NCI-H2029 treated with DMSO at 0.1 percent for 48 hours (cell line): ENCODE measurements at regions not wholly inside any gene's neighbourhood (a gene's known extent, or its start where the extent isn't known, plus 50 kb on each side); places are given as distances from the start of the nearest gene placed in this dataset.
"Not testable (repeated sequence)": the region's sequence is repeated elsewhere in the genome, so short reads cannot be mapped to it uniquely, and the experiment has no call there.

Experiments used
- DNase-seq: peaks from one replicate; lab custom pipeline; 2025; lab: John Stamatoyannopoulos, UW

DNA sequence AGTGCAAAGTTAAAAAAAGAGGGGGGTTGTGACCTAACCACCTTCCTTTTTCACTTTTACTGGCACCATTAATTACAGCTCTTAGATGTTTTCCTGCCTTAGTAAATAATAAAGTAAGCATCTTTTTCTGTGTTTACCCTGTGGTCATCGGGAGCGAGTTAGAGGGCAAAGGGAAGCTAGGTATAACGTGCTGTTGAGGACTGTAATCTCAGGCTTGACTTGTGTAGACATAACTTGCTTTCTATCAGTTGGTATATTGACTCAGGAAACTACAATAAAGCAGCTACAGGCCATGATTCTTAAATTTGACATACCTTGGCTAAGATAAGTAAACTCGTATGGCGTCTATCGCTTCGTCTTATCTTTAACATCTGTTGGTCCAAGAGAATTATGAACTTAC, 509.8 kb upstream of the CHD1 start:
- DNase-seq: no peak

- no peak for DNase-seq
These were observed 509.2 kb upstream of the CHD1 start for GRCh38 chr5:99437986-99438385.

GRCh38 chr5:99423396-99423795, 494.6 kb upstream of the CHD1 start:
- DNase-seq: not testable (repeated sequence)

- DNase-seq: not testable (repeated sequence)
These were observed 489.8 kb upstream of the CHD1 start for GRCh38 chr5:99418640-99419039.

DNA sequence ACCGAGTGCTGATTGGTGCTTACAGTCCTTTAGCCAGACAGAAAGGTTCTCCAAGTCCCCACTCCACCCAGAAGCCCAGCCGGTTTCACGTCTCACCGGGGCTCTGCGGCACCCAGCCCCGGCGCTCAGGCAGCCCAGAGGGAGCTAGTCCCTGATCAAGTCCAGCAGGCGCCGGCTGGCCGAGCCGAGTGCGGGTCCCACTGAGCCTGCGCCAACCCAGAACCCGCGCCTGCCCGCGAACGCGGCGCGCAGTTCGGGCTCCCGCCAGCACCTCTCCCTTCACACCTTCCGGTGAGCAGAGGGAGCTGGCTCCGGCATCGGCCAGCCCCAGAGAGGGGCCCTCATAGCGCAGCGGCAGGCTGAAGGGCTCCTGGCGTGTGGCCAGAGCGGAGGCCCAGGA, 481.6 kb upstream of the CHD1 start:
- not testable (repeated sequence) for DNase-seq

GRCh38 chr5:99404764-99405302, 476.0 kb upstream of the CHD1 start:
- not testable (repeated sequence) for DNase-seq

- DNase-seq: peak; percentile 36
These were observed 471.8 kb upstream of the CHD1 start for GRCh38 chr5:99400571-99400970.

GRCh38 chr5:99398976-99399375, 470.2 kb upstream of the CHD1 start:
- DNase-seq: no peak

GRCh38 chr5:99386406-99387077, 457.7 kb upstream of the CHD1 start:
- DNase-seq: no peak

GRCh38 chr5:99379187-99379586, 450.4 kb upstream of the CHD1 start:
- DNase-seq: no peak

DNA sequence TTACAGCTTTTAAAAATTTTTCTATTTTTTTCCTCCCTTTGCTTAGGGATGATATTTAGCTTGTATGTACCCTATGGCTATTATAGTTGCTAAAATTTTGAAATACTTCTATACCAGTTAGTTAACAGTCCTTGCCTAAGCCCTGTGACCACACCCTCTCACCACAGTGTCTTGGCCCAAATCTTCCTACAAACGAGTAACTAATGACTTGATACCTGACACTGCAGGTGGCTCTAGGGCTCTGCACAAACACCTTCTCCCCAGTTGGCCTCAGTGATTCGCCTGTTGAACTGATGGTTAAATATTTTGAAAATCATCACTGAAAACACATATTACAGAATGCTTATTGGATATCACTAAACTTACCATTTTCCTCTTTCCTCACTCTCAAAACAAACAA, 449.6 kb upstream of the CHD1 start:
- DNase-seq: no peak

GRCh38 chr5:99369797-99370593, 441.2 kb upstream of the CHD1 start:
- DNase-seq: peak; percentile 92

DNA sequence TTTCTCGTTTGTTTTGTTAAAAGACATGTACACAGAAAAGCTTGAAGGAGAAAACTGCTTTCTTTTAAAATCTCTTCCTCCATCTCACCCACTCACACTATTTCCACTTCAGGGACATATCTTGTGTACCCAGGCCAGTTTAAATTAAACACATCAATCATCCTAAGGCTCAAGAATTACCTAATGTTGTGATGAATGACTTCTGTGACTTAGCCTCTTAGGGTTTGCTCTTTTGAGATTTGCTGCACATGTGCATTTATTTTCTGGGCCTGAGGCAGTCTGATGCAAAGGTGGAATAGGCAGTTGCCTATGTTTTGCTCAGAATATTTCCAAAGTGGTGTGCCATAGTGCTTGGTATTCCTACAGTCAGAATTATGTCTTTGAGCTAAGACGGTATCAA, 439.9 kb upstream of the CHD1 start:
- no peak for DNase-seq

DNA sequence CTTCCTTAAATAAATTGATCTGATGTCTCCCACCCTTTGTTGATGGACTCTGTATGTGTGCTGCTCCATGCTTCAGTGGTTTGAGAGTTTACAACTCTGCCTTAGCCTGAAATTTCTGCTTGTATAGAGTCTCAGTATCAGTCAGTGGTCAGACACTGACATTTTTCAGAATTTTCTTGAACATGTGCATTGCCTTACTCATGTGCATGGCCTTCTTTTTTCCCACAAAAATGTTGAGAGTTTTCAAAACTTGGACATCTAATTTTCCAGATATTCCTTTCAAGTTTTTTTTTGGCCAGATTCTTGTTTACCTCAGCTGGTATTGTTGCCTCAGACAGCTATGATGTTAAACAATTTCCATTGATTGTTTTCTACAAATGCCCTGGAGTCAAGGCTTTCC, 427.1 kb upstream of the CHD1 start:
- no peak for DNase-seq

DNA sequence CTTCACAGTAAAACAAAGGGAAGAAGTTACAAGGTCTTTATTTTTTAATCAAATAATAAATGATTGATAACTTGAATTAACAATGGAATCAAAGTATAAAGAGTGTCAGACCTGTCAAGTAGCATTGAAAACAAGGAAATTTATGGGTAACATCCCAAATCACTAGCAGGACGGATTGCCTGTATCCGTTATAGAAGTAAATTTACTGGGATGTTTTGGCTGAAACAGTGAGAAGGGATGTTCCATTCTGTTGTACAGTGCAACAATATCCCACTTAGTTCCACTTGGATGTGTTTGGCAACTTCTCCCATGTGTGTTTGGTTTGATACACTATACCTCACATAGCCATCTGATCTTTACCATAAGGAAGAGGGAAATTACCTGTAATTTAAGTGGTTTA, 421.0 kb upstream of the CHD1 start:
- peak; percentile 90 for DNase-seq

DNA sequence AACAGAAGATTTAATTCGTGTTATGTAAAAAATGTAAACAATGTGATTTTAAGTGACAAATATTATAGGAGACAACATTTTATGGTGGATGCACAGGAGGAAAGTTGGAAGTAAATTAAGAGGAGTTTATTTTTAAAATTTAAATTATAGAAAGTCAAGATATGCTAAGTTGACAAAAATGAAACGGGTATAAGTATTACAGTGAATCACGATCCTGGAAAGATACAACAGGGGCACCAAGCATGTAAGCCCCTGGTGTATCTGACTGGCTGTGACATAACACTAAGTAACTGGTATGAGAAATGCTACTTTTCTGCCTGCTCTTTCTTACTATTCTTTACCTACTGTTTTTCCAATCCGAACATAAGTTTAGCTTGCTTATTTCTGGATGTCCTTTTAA, 419.8 kb upstream of the CHD1 start:
- no peak for DNase-seq

DNA sequence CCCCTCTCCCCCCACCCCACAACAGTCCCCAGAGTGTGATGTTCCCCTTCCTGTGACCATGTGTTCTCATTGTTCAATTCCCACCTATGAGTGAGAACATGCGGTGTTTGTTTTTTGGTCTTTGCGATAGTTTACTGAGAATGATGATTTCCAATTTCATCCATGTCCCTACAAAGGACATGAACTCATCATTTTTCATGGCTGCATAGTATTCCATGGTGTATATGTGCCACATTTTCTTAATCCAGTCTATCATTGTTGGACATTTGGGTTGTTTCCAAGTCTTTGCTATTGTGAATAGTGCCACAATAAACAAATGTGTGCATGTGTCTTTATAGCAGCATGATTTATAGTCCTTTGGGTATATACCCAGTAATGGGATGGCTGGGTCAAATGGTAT, 411.0 kb upstream of the CHD1 start:
- not testable (repeated sequence) for DNase-seq

DNA sequence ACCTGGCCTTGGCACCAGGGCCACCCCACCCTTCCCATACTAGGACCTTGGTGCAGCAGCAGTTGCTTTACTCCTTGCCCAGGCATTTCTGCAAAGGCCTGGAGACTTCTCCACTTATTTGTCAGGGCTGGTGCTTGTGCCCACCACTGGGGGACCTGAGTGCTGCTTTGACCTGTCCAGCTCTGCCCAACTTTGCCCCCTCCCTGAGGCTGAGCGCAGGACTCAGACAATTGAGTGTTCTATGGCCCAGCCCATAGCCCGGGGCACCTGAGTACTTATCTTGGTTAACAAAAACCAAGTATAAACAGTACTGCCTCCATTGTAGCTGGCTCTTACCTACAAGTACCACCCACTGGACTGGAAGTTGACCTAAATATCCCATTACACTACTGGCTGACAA, 406.1 kb upstream of the CHD1 start:
- DNase-seq: no peak

GRCh38 chr5:99331061-99331460, 402.3 kb upstream of the CHD1 start:
- DNase-seq: peak; percentile 88

DNA sequence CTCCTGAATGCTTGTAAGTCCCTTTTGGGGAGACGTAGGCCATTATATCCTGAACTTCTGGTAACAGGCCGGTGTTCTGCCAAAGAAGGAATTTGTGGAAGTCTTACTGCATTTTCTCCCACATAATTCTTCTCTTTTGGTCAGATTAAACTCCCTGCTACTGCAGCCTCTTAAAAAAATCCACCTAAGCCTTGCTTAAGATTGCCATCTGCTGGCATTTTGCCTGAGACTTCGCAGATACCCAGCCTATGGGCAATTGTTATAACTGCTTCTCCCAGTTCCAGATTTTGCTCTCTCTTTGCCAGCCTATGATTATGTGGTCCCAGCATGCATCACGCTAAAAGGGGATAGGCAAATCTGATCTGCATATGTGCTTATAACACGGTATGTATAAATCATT, 391.6 kb upstream of the CHD1 start:
- no peak for DNase-seq

DNA sequence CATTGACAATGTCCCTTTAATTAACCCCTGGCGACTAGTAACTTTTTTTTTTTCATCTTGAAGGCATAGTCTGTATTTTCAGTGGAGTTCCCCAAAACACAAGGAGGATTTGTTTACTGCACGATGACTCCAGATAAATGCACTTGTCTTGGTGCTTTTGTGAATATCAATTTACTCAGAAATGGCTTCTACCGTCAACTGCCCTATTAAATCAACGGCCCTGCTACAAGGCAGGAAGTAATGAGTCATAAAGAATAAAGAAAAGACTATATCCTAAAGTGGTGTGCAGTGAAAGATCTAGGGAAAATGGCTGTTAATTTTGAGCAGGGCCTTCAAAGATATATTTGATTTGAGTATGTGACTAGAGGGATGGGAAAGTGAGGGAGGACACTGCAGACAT, 388.3 kb upstream of the CHD1 start:
- no peak for DNase-seq

GRCh38 chr5:99316484-99316883, 387.7 kb upstream of the CHD1 start:
- no peak for DNase-seq

DNA sequence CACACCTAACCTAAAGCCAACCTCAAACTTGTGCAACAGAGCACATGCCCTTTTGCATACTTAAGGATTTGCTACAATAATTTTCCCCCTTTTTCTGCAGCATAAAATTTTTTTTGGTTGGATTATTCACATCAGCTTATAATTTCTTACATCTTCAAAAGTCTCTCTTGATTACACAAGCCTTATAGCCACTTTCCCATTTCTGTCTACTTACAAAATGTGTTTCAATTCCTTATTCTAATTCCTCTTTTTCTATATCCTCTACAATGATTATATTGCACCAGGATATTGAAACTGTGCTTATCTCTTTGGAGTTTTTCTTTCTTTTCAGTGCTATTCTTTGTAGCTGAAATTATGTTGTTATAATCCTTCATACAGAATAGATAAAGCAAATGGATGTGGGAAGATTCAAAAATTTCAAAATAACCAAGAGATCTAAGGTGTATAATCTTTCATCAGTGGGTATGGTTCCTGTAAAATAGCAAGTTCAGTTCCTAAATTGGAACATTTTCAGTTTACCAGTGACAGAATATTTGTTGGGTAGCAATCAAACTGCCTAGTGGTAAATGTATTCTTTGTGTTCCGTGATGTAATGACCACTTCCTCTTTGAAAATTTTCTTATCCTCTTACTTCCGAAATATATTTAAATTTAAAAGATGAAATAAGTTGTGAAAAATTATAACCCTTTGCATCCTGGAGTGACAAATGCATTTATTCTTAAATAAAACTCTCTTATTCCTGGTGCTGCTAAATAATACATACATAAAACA, 386.8 kb upstream of the CHD1 start:
- no peak for DNase-seq
